Renal cortical epithelial cell (primary cell): ENCODE measurements at regions not wholly inside any gene's neighbourhood (a gene's known extent, or its start where the extent isn't known, plus 50 kb on each side); places are given as distances from the start of the nearest gene placed in this dataset.
"Not testable (repeated sequence)": the region's sequence is repeated elsewhere in the genome, so short reads cannot be mapped to it uniquely, and the experiment has no call there.

Source experiments
- DNase-seq: peaks from one replicate; pipeline ENCODE4 v3.0.0-alpha.2; 2011; ENCODE audit warnings: low read depth

DNA sequence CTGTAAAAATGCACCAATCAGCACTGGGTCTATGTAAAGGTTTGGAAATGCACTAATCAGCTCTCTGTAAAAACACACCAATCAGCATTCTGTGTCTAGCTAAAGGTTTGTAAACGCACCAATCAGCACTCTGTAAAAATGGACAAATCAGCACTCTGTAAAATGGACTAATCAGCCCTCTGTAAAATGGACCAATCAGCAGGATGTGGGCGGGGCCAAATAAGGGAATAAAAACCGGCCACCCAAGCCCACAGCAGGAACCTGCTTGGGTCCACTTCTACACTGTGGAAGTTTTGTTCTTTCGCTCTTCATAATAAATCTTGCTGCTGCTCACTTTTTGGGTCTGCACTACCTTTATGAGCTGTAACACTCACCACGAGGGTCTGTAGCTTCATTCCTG lies 101.0 kb downstream of the SMC2 start:
- DNase-seq = not testable (repeated sequence)

DNA sequence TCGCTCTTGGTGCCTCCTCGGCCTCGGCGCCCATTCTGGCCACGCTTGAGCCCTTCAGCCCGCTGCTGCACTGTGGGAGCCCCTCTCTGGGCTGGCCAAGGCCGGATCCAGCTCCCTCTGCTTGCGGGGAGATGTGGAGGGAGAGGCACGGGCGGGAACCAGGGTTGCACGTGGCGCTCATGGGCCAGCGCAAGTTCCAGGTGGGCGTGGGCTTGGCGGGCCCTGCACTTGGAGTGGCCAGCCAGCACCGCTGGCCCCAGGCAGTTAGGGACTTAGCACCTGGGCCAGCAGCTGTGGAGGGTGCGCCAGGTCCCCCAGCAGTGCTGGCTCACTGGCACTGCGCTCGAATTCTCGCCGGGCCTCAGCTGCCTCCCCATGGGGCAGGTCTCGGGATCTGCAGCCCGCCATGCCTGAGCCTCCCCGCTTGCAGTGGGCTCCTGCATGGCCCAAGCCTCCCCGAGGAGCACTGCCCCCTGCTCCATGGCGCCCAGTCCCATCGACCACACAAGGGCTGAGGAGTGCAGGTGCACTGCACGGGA lies 106.4 kb downstream of the SMC2 start:
- no peak for DNase-seq

DNA sequence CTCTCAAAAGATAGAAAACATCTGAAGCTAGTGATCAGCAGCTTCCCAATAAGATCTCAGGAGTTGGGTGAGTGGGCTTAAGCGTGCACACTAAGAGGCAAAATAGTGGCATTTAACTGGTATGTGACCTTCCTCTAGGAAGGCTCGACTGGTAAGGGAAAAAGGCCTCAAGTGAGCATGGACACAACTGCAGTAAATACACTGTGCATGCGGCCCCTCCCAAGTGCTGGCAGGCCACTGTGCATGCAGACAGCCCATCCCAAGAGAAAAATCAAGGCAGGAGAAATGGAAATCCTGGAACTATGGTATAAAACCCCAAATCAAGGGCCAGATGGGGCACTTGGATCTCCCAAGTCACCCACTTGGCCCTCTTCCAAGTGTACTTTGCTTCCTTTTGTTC lies 112.7 kb downstream of the SMC2 start:
- no peak for DNase-seq

DNA sequence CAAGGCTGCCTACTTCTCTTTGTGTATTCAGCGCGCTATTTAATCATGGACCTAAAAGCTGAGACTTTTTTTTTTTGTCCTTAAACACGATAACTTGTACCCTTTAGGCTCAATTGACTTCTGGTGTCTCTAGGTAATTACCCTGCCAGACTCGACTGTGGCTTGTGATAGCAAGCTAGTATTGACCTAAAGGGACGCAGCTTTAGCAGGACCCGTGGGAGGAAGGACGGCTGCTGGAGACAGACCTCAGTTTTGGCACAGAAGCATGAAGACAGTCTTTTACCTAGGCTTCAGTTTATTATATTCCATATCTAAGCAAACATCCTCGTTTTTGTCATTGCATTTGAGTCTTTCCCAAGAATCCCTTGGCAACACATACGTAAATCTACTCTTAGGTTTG lies 115.3 kb downstream of the SMC2 start:
- DNase-seq = no peak

DNA sequence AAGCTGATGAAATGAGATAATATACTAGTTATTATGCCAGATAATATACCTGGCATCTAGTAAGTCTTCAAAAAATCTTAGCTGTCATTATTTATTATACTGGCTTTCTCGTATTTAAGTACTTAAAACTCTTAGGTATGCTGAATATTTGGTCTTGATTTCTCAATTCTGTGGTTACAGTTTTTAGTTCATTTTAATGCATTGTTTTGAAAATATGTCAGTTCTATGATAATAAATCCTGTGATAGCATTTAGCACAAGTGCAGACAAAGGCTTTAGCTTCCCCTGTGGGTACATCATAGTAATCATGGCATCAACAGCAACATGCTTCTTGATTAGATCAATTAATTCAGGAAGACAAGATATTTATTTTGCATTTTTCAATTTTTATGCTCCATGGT lies 133.0 kb downstream of the SMC2 start:
- DNase-seq = no peak

DNA sequence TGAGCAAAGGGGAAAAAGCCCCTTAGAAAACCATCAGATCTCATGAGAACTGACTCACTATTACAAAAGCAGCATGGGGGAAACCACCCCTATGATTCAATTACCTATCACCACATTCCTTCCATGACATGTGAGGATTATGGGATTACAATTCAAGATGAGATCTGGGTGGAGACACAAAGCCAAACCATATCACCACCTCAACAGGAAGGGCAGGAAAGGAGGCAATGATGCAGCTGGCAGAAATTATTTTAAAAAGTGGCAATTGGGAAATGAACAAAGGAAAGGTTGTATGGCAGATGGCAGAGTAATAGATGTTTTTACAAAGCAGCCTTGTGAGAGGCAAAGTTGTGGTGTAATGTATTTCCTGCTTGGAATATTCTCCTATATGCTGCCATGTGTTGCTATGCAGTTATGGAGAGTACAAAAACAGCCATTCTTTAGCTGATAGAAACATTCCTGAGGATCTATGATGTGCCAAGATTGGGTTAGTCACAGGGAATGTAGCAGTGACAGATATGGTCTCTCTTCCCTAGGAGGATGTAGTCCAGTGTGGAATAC lies 138.8 kb downstream of the SMC2 start:
- DNase-seq = peak; percentile 9

DNA sequence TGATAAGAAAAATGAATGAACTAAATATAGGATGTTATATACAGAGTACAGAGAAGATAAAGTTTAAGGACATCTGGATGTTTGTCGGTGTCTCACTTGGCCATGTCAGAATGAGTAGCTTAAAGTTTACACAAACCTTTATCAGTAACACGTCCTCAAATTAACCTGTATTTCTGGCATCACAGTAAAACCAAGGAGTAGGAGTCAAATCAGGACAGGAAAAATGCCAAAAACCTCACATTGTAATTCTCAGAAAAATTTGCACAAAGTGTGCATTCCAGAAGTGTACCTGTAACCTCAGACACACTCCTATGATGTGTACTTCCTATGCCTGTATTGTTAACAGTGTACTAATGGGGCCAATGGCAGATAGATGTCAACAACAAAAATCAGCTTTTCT lies 139.3 kb downstream of the SMC2 start:
- no peak for DNase-seq

DNA sequence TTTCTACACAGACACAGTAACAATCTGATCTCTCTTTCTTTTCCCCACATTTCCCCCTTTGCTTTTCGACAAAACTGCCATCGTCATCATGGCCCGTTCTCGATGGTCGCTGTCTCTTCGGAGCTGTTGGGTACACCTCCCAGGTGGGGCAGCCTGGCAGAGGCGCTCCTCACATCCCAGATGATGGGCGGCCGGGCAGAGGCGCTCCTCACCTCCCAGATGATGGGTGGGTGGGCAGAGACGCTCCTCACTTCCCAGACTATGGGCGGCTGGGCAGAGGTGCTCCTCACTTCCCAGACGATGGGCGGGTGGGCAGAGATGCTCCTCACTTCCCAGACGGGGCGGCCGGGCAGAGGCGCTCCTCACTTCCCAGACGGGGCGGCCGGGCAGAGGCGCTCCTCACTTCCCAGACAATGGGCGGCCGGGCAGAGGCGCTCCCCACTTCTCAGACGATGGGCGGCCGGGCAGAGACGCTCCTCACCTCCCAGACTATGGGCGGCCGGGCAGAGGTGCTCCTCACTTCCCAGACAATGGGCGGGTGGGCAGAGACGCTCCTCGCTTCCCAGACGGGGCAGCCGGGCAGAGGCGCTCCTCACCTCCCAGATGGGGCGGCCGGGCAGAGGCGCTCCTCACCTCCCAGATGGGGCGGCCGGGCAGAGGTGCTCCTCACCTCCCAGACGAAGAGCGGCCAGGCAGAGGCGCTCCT lies 140.7 kb downstream of the SMC2 start:
- DNase-seq = not testable (repeated sequence)

DNA sequence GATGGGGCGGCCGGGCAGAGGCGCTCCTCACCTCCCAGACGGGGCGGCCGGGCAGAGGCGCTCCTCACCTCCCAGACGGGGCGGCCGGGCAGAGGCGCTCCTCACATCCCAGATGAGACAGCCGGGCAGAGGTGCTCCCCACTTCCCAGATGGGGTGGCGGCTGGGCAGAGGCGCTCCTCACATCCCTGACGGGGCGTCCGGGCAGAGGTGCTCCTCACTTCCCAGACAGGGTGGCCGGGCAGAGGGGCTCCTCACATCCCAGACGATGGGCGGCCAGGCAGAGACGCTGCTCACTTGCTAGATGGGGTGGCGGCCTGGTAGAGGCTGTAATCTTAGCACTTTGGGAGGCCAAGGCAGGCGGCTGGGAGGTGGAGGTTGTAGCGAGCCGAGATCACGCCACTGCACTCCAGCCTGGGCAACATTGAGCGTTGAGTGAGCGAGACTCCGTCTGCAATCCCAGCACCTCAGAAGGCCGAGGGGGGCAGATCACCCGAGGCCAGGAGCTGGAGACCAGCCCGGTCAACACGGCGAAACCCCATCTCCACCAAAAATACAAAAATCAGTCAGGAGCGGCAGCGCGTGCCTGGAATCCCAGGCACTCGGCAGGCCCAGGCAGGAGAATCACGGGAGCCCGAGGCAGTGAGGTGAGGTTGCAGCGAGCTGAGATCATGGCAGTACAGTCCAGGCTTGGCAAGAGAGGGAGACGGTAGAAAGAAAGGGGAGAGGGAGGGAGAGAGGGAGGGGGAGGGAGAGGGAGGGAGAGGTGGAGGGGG lies 141.4 kb downstream of the SMC2 start:
- not testable (repeated sequence) for DNase-seq

DNA sequence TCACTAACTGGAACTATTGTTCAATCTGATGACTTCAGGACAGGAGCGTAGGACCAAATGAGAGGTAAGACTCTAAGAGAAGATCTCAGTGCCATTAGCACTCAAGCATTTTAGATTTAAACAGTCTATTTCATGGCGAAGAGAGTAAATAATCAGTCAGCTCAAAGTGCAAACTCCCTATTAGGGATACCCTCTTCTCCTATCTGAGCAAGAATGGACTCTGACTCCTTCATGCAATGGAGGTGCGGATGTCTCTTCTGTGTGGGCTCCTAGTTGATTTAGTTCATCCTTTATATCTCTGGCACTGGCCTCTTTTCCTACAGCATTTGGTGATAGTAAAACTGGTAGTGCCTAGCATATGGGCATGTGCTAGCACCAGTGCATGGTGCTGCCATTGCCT lies 144.6 kb downstream of the SMC2 start:
- no peak for DNase-seq

DNA sequence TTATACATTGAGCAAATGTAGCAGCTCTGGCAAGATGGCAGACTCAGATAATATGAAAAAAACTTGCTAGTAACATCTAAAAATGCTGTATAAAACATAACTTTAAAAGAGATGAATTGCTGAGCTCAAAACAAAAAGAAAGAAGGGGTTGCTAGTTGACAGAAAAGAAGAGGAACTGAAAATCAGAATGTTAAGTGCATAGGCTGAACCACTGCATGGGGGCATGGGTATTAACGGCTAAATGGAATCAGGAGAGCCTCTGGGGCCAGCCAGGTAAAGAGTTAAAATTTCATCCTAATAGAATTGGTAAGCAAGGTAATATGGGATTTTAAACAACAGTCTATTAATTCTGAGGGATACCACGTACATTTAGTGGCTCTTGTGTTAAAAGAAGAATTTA lies 146.8 kb downstream of the SMC2 start:
- DNase-seq = no peak

DNA sequence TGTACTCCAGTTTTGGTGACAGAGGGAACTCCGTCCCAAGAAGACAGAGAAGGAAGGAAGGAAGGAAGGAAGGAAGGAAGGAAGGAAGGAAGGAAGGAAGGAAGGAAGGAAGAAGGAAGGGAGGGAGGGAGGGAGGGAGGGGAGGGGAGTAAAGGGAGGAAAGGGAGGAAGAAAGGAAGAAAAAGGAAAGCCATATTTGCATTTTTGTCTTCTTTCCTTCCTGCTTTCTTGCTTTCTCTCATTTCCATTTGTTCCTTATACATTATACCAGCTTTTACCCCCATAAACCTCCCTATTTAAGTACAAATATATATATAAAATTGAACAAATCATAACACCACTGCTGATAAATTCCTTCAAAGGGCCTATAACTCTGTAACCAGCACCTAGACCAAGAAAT lies 151.8 kb downstream of the SMC2 start:
- no peak for DNase-seq

DNA sequence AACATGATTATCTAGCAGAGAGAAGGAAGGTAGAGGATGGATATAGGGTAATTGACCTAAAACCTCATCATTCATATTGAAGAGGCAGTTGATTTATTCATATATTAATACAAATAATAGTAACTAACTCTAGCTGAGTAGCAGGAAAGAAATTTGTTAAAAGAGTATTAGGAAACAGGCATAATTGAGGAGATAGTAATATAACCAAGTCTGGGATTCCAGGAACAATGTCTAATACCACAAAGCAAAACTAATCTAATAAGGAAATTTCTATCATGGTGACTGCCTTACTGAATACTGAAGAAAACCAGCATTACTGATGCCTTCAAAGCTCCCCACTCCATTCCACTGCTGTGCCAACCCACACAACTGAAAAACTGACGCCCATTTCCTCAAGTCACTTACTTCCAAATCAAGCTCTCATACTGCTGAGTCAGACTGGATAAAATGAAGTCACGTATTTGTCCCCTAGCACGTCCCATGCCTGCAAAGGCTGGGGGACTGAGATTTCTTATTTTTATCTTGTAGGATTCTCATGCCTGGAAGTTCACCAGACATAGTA lies 153.9 kb downstream of the SMC2 start:
- DNase-seq = no peak

DNA sequence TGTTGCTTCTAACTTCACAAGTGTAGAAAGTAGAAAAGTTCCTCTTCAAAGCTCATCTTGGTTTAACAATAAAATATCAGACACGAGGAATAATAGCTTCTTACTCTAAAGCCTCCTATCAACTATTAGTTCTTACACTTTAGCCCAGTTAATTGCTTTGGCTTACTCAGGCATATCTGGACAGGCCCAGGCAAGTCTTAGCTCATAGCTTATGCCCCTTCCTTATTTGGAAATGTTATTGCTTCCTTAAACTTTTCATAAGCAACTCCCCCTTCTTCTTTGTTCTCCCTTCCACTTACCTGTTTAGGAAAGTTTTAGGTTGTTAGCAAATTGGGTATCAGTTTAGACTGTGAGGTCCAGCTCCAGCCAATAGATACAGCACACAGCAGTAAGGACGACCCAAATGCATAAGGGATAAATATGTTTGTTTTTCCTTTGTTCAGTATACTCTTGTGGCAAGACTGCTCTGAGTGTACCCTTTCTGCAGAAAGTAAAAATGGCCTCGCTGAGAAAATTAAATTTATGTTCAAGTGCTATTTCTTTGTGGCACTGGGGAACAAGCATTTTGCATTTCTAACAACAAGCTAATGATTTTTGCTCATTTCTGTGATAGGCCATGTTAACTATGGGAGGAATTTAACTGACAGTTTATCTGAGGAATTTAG lies 162.1 kb downstream of the SMC2 start:
- peak; percentile 58 for DNase-seq

DNA sequence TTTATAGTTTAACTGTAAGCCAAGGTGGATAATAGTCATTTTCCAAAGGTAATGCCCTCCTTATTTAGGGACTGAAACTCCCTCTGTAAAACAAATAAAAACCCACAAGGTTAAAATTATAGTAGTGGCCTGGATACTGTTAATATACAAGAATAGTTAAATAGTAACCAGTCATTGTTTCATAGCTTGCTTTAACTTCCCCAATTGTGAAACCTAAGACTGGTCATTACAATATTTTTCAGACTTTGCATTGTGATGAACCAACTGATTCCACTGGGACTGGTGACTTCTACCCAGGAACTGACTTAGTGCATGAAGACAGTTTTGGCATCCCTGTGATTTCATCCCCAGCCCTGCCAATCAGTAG lies 162.6 kb downstream of the SMC2 start:
- no peak for DNase-seq

DNA sequence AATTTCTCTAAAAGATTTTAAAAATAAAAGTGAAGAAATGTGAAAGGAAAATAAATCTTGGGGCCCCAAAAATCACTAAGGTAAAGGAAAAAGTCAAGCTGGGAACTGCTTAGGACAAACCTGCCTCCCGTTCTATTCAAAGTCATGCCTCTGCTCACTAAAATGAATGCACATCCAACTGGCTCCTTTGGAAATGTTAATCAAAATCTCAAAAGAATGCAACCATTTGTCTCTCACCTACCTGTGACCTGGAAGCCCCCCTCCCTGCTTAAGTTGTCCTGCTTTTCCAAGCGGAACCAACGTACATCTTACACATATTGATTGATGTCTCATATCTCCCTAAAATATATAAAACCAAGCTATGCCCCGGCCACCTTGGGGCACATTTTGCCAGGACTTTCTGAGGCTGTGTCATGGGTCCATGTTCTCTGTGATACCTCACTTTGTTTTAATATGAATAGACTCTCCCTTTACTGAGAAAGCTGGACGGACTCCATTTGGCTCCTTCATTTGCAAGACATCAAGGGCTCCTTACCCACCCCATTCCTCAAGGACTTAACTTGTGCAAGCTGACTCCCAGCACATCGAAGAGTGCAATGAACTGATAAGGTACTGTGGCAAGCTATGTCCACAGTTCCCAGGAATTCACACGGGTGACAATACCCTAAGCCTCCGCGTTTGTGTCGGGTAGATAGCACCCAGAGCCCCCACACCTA lies 164.3 kb downstream of the SMC2 start:
- no peak for DNase-seq

DNA sequence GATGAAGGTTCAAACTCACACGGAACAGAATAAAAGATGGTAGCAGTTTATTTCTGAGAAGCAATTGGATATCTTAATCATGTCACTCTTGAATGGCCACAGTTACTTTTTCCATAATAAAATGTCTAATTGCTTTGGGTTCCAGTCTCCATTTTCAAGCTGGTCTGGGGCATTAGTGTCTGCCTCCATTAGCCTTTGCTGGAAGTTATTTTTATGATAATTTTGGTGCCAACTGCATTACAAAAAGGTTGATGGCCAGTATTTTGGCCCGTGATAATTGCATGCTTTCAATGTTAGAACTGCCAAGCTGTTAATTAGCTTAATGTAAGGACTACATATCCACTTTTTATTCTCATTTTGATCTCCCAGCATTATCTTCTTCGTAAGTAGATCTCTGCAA lies 165.9 kb downstream of the SMC2 start:
- DNase-seq = no peak

DNA sequence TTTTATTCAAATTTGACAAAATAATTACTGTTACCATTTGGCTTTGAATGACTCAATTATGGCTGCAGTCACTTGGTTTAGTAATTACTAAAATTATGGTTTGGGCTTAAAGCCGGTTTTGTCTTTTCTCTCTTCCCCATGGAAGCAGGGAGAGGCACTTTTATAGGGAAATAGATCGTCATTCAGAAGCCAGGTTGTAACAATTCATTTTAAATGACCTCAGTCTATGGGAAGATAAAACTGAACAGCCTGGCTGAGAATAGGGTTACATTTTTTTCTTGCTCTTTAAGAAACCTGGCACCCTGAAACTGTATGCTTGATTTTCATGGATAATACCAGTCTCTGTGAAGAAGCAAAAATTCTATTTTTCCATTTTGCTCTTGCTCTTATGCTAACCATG lies 169.8 kb downstream of the SMC2 start:
- no peak for DNase-seq

DNA sequence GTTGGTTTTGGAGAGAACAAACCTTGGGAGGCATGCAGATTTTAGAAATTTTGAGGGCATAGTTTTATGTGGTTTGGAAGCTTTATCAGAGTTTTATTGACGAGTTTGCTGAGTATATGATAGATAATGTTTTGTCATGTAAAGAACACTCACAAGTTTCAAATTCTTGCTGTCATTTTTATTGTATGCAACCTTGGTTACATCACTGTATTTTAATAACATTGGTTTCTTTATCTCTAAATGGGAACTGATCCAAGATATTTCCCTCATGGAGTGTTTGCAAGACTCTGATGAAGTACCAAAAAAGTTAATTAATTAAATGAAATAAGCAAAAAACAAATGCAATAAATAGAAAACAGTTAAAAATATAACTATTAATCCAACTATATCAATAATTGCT lies 170.3 kb downstream of the SMC2 start:
- DNase-seq = no peak

DNA sequence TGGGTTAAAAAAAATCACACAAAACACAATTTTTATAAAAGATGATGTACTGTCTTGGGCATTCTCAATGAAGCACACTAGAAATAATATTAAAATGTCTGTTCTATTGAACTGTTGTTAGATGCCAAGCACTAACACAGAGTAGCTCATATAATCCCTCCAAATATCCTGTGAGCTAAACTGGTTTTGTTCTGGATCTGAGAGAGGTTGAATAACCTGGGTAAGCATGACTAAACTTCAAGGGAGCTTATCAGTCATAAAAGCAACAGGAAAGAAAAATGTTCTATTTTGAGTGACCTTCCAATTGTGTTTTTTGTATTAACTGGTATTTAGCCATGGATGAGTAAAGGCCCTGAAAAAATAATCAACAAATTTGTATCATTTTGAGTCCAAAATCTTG lies 175.3 kb downstream of the SMC2 start:
- peak; percentile 21 for DNase-seq
